PC-3 (cell line): ENCODE measurements at regions not wholly inside any gene's neighbourhood (a gene's known extent, or its start where the extent isn't known, plus 50 kb on each side); places are given as distances from the start of the nearest gene placed in this dataset.

ENCODE experiments used
- ATAC-seq: fragments of 200-7000 bp; cut with Tn5 transposase; 2 replicates; pipeline ENCODE4 v1.9.1; 2020; ENCODE audit warnings: mild to moderate bottlenecking, moderate library complexity
- BruUV-seq: library from RNA; stranded (reverse); fragments of 400-500 nt; replicated peaks from 2 replicates; lab custom pipeline; 2021; lab: Mats Ljungman, UMichigan
- CTCF ChIA-PET: fragments of 300-600 bp; sonication (Branson Sonifier 250); formaldehyde crosslinking; loops from one replicate; lab custom pipeline; 2022; ENCODE audit warnings: antibody characterized with exemption; lab: Charles Lee
- POLR2A ChIA-PET: fragments of 300-600 bp; sonication (Branson Sonifier 250); formaldehyde crosslinking; loops from one replicate; lab custom pipeline; 2022; ENCODE audit warnings: antibody characterized with exemption; ENCODE audit not compliant: unreplicated experiment; lab: Charles Lee
- DNase-seq: peaks from one replicate; pipeline ENCODE4 v3.0.0-alpha.2; 2015
- H2AFZ ChIP-seq: fragments of 300-600 bp; sonication (generic); 2 replicates; pipeline ENCODE4 v1.6.0; 2016; ENCODE audit warnings: antibody characterized with exemption, low read length
- H3F3A ChIP-seq: fragments of 300-600 bp; sonication (generic); one replicate; pipeline ENCODE4 v1.6.0; 2017; ENCODE audit warnings: antibody characterized with exemption, low read length, control low read depth, mild to moderate bottlenecking; ENCODE audit not compliant: unreplicated experiment
- H3K27ac ChIP-seq: fragments of 300-600 bp; sonication (generic); 2 replicates; pipeline ENCODE4 v1.5.1; 2016; ENCODE audit warnings: mild to moderate bottlenecking, low read length
- H3K27me3 ChIP-seq: fragments of 300-600 bp; sonication (generic); 2 replicates; pipeline ENCODE4 v1.6.1; 2016; ENCODE audit warnings: low read length, mixed read lengths
- H3K36me3 ChIP-seq: fragments of 300-600 bp; sonication (generic); 2 replicates; pipeline ENCODE4 v1.6.1; 2016; ENCODE audit warnings: low read depth, mixed run types, low read length, mixed read lengths
- H3K4me1 ChIP-seq: fragments of 300-600 bp; sonication (generic); 2 replicates; pipeline ENCODE4 v1.5.1; 2016; ENCODE audit warnings: low read length; ENCODE audit not compliant: insufficient read depth
- H3K4me2 ChIP-seq: fragments of 300-600 bp; sonication (generic); 2 replicates; pipeline ENCODE4 v1.6.0; 2016; ENCODE audit warnings: low read length
- H3K4me3 ChIP-seq: fragments of 300-600 bp; sonication (generic); 2 replicates; pipeline ENCODE4 v1.5.1; 2016; ENCODE audit warnings: mild to moderate bottlenecking, low read length, mixed read lengths
- H3K79me2 ChIP-seq: fragments of 300-600 bp; sonication (generic); 2 replicates; pipeline ENCODE4 v1.6.1; 2017; ENCODE audit warnings: low read length, mixed read lengths
- H3K9ac ChIP-seq: fragments of 300-600 bp; sonication (generic); 2 replicates; pipeline ENCODE4 v1.6.0; 2016; ENCODE audit warnings: mild to moderate bottlenecking, low read length
- H3K9me2 ChIP-seq: fragments of 300-600 bp; sonication (generic); replicated peaks from 2 replicates; pipeline ENCODE4 v1.6.1; 2016; ENCODE audit warnings: mixed run types, low read length, mixed read lengths
- H3K9me3 ChIP-seq: fragments of 300-600 bp; sonication (generic); 2 replicates; pipeline ENCODE4 v1.6.1; 2016; ENCODE audit warnings: low read length, mixed read lengths
- H4K20me1 ChIP-seq: fragments of 300-600 bp; sonication (generic); 2 replicates; pipeline ENCODE4 v1.6.1; 2016; ENCODE audit warnings: low read length, mixed read lengths
- EZH2 ChIP-seq: fragments of 300-600 bp; sonication (generic); IDR thresholded peaks from one replicate; pipeline ENCODE4 v1.6.1; 2017; ENCODE audit warnings: antibody characterized with exemption, mild to moderate bottlenecking, low read length; ENCODE audit not compliant: unreplicated experiment
- EZH2phosphoT487 ChIP-seq: fragments of 300-600 bp; sonication (generic); IDR thresholded peaks from 2 replicates; pipeline ENCODE4 v1.6.1; 2018; ENCODE audit warnings: mild to moderate bottlenecking, antibody characterized with exemption, low read length, borderline replicate concordance
- intact Hi-C: fragments of 100-400 bp; cut with micrococcal nuclease; formaldehyde crosslinking; loops from 2 replicates; pipeline ENCODE4 v1.9.0; 2023
- TF ChIP-seq, protein P1 (sequence below): fragments of 300-600 bp; sonication (generic); conservative IDR thresholded peaks from 2 replicates; pipeline ENCODE4 v1.5.1; 2017; ENCODE audit warnings: antibody characterized with exemption, low read depth, mild to moderate bottlenecking, low read length

DNA sequence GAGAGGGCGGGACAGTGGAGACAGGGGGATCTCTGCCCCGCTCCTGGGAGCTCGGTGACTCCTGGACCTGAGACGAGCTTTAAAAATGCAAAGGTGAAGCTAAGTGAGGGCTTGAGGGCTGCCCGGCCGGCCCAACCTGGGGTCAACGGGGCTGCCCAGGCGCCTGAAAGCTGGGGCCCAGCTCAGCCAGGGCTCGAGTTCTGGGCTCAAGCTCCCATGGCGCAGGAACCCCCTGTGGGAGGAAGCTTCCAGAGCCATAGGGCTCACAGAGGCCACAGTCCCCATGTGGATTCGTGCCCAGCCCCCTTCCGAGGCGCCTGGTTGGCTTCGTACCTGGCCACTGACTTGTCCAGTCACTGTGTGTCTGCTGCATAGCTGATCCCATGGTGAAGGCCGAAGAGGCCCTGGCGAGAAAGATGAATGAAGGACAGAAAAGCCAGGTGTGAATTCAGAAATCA lies 75.8 kb upstream of the GSE1 start:
- Histone ChIP-seq H3K27ac (no peak overlapping the region), H3K79me2 (no peaks in the 10 kb centered on the region), H3F3A (no peaks in the 10 kb centered on the region), H3K9me2 (no peaks in the 10 kb centered on the region), H3K9me3 (no peaks in the 10 kb centered on the region), H3K9ac (no peak overlapping the region), H3K4me3 (no peak overlapping the region), H3K36me3 (no peaks in the 10 kb centered on the region), H2AFZ (no peak overlapping the region), H3K4me2 (no peak overlapping the region), H3K4me1 (no peaks in the 10 kb centered on the region), H3K27me3 (no peaks in the 10 kb centered on the region), H4K20me1 (no peaks in the 10 kb centered on the region)
- POLR2A ChIA-PET = no interaction called here
- DNase-seq (no peak), ATAC-seq (no peak)
- CTCF ChIA-PET = no interaction called here
- intact Hi-C loops = no loop called here
- BruUV-seq = no TSS peak
- TF ChIP-seq, protein P1, sequence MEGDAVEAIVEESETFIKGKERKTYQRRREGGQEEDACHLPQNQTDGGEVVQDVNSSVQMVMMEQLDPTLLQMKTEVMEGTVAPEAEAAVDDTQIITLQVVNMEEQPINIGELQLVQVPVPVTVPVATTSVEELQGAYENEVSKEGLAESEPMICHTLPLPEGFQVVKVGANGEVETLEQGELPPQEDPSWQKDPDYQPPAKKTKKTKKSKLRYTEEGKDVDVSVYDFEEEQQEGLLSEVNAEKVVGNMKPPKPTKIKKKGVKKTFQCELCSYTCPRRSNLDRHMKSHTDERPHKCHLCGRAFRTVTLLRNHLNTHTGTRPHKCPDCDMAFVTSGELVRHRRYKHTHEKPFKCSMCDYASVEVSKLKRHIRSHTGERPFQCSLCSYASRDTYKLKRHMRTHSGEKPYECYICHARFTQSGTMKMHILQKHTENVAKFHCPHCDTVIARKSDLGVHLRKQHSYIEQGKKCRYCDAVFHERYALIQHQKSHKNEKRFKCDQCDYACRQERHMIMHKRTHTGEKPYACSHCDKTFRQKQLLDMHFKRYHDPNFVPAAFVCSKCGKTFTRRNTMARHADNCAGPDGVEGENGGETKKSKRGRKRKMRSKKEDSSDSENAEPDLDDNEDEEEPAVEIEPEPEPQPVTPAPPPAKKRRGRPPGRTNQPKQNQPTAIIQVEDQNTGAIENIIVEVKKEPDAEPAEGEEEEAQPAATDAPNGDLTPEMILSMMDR = no peak
- TF ChIP-seq EZH2 (no peak), EZH2phosphoT487 (no peak)

DNA sequence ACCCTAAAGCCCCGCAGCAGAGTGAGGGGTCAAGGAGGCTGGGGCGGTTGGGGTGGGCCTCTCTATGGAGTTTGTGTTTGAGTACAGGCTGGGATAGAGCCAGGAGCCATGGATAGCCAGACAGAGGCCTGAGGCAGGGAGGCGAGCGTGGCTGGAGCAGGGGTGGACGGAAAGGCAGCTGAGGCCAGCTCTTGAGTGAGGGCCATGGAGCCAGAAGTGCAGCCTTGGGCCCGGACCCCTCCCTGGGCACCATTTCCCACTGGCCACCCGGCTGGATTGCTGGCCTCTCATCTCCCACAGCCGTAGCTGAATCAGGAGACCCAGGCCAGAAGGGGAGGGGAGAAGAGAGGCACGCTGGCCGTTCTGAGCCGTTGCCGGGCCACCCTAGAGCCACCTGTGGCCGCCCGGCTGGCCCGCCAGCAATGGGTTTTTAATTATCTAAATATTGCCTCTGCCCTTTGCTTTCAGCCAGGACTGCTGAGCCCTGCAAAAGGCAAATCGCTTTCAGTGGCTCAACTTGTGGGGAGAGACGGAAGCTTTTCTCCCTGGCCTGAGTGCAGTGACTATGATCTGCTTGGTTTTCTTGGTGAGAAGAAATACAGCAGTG lies 75.2 kb upstream of the GSE1 start:
- Histone ChIP-seq H3K4me1 (no peaks in the 10 kb centered on the region), H3K27ac (no peak overlapping the region), H3K4me2 (no peak overlapping the region), H3K27me3 (no peaks in the 10 kb centered on the region), H3K9me3 (no peaks in the 10 kb centered on the region), H3K9me2 (no peaks in the 10 kb centered on the region), H4K20me1 (no peaks in the 10 kb centered on the region), H3F3A (no peaks in the 10 kb centered on the region), H3K4me3 (no peak overlapping the region), H3K9ac (no peak overlapping the region), H3K79me2 (no peaks in the 10 kb centered on the region), H2AFZ (no peak overlapping the region), H3K36me3 (no peaks in the 10 kb centered on the region)
- ChIA-PET POLR2A (no interaction called here), CTCF (no interaction called here)
- no peak for DNase-seq
- ATAC-seq = no peak
- intact Hi-C loops = no loop called here
- no TSS peak for BruUV-seq
- TF ChIP-seq EZH2phosphoT487 (no peak), EZH2 (no peak)
- TF ChIP-seq, protein P1 = no peak

DNA sequence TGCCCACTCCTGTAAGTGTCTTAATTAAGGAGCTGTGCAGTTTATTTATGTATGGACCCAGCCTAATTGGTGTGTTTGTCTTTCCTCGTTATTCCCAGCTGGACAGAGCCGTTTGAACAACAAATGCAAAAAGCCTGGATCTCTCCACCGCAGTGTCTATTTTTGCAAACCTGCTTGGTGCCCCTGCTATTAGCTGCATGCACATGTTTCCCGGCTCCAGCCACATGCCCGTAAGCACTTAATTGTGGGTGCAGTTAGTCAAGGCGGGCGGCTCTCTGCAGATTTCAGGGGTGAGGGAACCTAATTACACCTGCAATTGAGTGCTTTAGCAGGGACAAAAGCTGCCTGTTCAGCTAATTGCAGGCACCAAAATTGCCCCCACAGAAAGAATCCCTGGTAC lies 74.0 kb upstream of the GSE1 start:
- CTCF ChIA-PET = no interaction called here
- Histone ChIP-seq H3K9me3 (no peaks in the 10 kb centered on the region), H3K9me2 (no peaks in the 10 kb centered on the region), H3K4me2 (no peak overlapping the region), H3K9ac (no peak overlapping the region), H3K36me3 (no peaks in the 10 kb centered on the region), H3K27me3 (no peaks in the 10 kb centered on the region), H4K20me1 (no peaks in the 10 kb centered on the region), H2AFZ (no peak overlapping the region), H3F3A (no peaks in the 10 kb centered on the region), H3K4me1 (no peaks in the 10 kb centered on the region), H3K79me2 (no peaks in the 10 kb centered on the region), H3K27ac (no peak overlapping the region), H3K4me3 (no peak overlapping the region)
- DNase-seq (no peak), ATAC-seq (no peak)
- no peak for TF ChIP-seq EZH2phosphoT487
- TF ChIP-seq EZH2 = no peak
- TF ChIP-seq, protein P1 = no peak
- POLR2A ChIA-PET = no interaction called here
- intact Hi-C loops = no loop called here
- no TSS peak for BruUV-seq
